ENCODE measurements at regions not wholly inside any gene's neighbourhood (a gene's known extent, or its start where the extent isn't known, plus 50 kb on each side); places are given as distances from the start of the nearest gene placed in this dataset.

DNA sequence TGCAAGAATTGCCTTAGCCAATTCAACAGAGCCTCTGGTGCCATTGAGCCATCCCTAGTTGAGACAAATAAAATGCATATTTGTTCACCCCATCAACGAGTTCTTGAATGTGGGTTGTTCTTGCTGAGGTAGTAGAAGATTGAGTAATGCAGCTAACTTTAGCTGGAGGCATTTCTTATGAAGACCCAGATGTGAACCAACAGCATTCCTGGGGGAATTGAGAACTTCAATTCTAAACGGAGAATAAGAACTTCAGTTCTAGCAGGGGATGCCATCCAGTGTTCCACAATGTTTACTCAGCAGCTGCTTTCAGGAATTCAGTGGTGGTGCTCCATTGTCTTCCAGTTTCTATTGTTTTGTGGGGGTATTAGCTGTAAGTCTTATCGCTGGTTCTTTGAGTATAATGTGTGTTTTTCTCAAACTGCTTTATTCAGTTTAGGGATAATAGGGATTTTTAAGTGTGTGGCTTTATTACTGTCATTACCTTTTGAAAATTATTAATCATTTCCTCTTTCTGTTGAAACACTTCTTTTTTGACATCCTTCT lies 1968.2 kb upstream of the NUDT12 start:
- no peak for TF ChIP-seq EZH2 (IDR thresholded peaks at IDR 0.05; ENCODE audit: borderline replicate concordance, insufficient read depth, low read depth, low read length, poor library complexity, severe bottlenecking)
- TF ChIP-seq, protein P1, sequence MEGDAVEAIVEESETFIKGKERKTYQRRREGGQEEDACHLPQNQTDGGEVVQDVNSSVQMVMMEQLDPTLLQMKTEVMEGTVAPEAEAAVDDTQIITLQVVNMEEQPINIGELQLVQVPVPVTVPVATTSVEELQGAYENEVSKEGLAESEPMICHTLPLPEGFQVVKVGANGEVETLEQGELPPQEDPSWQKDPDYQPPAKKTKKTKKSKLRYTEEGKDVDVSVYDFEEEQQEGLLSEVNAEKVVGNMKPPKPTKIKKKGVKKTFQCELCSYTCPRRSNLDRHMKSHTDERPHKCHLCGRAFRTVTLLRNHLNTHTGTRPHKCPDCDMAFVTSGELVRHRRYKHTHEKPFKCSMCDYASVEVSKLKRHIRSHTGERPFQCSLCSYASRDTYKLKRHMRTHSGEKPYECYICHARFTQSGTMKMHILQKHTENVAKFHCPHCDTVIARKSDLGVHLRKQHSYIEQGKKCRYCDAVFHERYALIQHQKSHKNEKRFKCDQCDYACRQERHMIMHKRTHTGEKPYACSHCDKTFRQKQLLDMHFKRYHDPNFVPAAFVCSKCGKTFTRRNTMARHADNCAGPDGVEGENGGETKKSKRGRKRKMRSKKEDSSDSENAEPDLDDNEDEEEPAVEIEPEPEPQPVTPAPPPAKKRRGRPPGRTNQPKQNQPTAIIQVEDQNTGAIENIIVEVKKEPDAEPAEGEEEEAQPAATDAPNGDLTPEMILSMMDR (IDR thresholded peaks at IDR 0.05), result no peak
